BE2C (cell line): ENCODE measurements at regions not wholly inside any gene's neighbourhood (a gene's known extent, or its start where the extent isn't known, plus 50 kb on each side); places are given as distances from the start of the nearest gene placed in this dataset.

ENCODE experiments used
- DNase-seq: peaks from one replicate; pipeline ENCODE4 v3.0.0-alpha.2; 2020
- H3K27me3 ChIP-seq: fragments of 250-450 bp; sonication (Bioruptor Pico); 2 replicates; pipeline ENCODE4 v1.5.1; 2020; ENCODE audit warnings: mild to moderate bottlenecking
- H3K36me3 ChIP-seq: fragments of 250-450 bp; sonication (Bioruptor Pico); 2 replicates; pipeline ENCODE4 v1.5.1; 2020; ENCODE audit warnings: mild to moderate bottlenecking
- H3K4me1 ChIP-seq: fragments of 250-450 bp; sonication (Bioruptor Pico); 2 replicates; pipeline ENCODE4 v1.5.1; 2020
- H3K4me3 ChIP-seq: 2 replicates; pipeline ENCODE4 v1.5.1; 2011; ENCODE audit warnings: low read depth, low read length
- H3K9me3 ChIP-seq: fragments of 250-450 bp; sonication (Bioruptor Pico); 2 replicates; pipeline ENCODE4 v1.5.1; 2020
- TF ChIP-seq, protein P1 (sequence below): IDR thresholded peaks from 2 replicates; pipeline ENCODE4 v1.5.1; 2012; ENCODE audit warnings: mild to moderate bottlenecking, low read depth, low read length

DNA sequence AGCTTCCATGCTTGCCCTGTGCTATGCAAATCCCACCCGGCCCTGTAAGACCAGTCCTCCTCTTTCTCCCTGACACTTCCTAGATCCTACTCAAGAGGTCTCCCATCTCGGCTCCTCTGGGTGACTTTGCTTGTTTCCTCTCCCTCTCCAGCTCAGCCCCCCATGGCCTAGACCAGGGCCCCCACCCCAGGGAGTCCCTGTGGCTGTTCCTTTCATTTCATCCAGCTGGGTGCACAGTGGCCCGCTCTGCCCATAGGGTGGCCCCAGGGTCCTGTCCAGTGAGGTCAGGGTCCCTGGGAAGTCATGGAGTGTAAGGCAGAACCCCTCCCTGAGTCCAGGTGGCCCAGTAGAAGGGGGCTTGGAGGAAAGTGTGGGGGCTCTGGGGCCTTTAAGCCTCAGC is 52.3 kb upstream of the NKX1-1 start:
- TF ChIP-seq, protein P1, sequence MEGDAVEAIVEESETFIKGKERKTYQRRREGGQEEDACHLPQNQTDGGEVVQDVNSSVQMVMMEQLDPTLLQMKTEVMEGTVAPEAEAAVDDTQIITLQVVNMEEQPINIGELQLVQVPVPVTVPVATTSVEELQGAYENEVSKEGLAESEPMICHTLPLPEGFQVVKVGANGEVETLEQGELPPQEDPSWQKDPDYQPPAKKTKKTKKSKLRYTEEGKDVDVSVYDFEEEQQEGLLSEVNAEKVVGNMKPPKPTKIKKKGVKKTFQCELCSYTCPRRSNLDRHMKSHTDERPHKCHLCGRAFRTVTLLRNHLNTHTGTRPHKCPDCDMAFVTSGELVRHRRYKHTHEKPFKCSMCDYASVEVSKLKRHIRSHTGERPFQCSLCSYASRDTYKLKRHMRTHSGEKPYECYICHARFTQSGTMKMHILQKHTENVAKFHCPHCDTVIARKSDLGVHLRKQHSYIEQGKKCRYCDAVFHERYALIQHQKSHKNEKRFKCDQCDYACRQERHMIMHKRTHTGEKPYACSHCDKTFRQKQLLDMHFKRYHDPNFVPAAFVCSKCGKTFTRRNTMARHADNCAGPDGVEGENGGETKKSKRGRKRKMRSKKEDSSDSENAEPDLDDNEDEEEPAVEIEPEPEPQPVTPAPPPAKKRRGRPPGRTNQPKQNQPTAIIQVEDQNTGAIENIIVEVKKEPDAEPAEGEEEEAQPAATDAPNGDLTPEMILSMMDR, result no peak
- peaks cover 33% of the 10 kb centered on the region for H3K27me3 ChIP-seq
- no peaks in the 10 kb centered on the region for H3K4me1 ChIP-seq
- H3K4me3 ChIP-seq, result no peak overlapping the region
- H3K9me3 ChIP-seq, result no peaks in the 10 kb centered on the region
- no peaks in the 10 kb centered on the region for H3K36me3 ChIP-seq
- no peak for DNase-seq
